Heart left ventricle (tissue), 13 donors: ENCODE measurements at regions not wholly inside any gene's neighbourhood (a gene's known extent, or its start where the extent isn't known, plus 50 kb on each side); places are given as distances from the start of the nearest gene placed in this dataset.

ENCODE experiments used
- POLR2A ChIP-seq, 2 donors: fragments of 450-650 bp; IDR thresholded peaks; one replicate each; pipeline ENCODE4 v1.6.1; 2017; ENCODE audit warnings: antibody characterized with exemption in 2 of 2, mild to moderate bottlenecking in 2 of 2, moderate library complexity in 2 of 2
- TF ChIP-seq, protein P1 (sequence below), 12 donors: fragments of 200-600 bp; sonication (generic) in 4 of 12; IDR thresholded peaks; one replicate each; pipeline versions ENCODE4 v1.5.0 to v1.8.0; 2018 to 2022; ENCODE audit warnings: antibody characterized with exemption in 12 of 12, mild to moderate bottlenecking in 5 of 12
- donor health status: ischemic (EF 13 %, LVEDD 7.1; RV severe dilation, severe dysfunction).
- donor health status: DM: no; HTN: yes; CAD: no.
- donor health status: DM: no; HTN: no; CAD: no.
- donor health status: ischemic (EF 25% LVEDD 6.9; RV normal size, moderate dysfunction).
- donor health status: ischemic (EF 25% LVEDD 5.7; RV mildly dilated, moderate dysfunction).
- donor health status: ischemic (EF 35%, LVEDD 5.7; RV mildly dilated, moderate dysfunction).
- donor health status: nonischemic (EF 11% LVEDD 7.7; RV severe dilation, severe dysfunction).
- donor health status: DM: yes; HTN: yes; CAD: no.
- donor health status: PGD.
- donor health status: ischemic (EF 29% LVEDD 5.4; RV normal size, mild dysfunction).
- donor health status: nonischemic (EF 23%, LVEDD 6.1; RV moderate dilation, normal function).

DNA sequence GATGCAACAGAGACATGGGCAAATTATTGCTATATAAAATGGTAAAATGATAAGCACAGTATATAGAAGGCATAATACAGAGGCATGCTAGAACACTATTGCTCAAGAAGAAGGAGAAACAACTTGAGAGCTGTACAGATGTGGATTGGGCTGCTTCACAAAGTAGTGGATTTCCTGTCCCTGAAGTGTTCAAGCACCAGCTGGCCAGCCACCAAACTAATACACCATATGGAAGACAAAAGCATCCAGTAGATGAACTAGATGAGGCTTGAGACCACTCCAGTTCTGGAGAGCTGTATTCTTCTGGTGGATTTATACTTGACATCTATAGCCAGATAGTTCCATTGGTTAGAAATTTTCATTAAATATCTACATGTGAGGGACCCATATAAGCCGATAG lies 134.1 kb upstream of the GNAO1 start:
- TF ChIP-seq, protein P1, sequence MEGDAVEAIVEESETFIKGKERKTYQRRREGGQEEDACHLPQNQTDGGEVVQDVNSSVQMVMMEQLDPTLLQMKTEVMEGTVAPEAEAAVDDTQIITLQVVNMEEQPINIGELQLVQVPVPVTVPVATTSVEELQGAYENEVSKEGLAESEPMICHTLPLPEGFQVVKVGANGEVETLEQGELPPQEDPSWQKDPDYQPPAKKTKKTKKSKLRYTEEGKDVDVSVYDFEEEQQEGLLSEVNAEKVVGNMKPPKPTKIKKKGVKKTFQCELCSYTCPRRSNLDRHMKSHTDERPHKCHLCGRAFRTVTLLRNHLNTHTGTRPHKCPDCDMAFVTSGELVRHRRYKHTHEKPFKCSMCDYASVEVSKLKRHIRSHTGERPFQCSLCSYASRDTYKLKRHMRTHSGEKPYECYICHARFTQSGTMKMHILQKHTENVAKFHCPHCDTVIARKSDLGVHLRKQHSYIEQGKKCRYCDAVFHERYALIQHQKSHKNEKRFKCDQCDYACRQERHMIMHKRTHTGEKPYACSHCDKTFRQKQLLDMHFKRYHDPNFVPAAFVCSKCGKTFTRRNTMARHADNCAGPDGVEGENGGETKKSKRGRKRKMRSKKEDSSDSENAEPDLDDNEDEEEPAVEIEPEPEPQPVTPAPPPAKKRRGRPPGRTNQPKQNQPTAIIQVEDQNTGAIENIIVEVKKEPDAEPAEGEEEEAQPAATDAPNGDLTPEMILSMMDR (IDR thresholded peaks at IDR 0.05), result no peak
- no peak for TF ChIP-seq POLR2A (IDR thresholded peaks at IDR 0.05)
